Gastrocnemius medialis (tissue), 4 donors: ENCODE measurements at regions not wholly inside any gene's neighbourhood (a gene's known extent, or its start where the extent isn't known, plus 50 kb on each side); places are given as distances from the start of the nearest gene placed in this dataset.

Experiments
- ATAC-seq, 2 donors: fragments of 150-250 bp; one replicate each; pipeline ENCODE4 v1.9.1; 2016
- DNase-seq, 2 donors: peaks; one replicate each; pipeline ENCODE4 v3.0.0-alpha.2; 2019
- H3K27ac ChIP-seq, 4 donors: fragments of 200-600 bp; sonication (generic); 1 replicate in 1 of 4; 2 replicates in 3 of 4; pipeline ENCODE4 v1.5.1; 2016 to 2018; ENCODE audit warnings: mild to moderate bottlenecking in 2 of 4, moderate library complexity in 1 of 4
- H3K27me3 ChIP-seq, 3 donors: fragments of 200-600 bp; sonication (generic) in 2 of 3; 1 replicate in 1 of 3; 2 replicates in 2 of 3; pipeline versions ENCODE4 v1.5.1 to v1.6.0; 2016 to 2019; ENCODE audit warnings: mild to moderate bottlenecking in 1 of 3, moderate library complexity in 1 of 3
- H3K36me3 ChIP-seq, 2 donors: fragments of 200-600 bp; sonication (generic) in 1 of 2; one replicate each; pipeline ENCODE4 v1.5.1; 2017 to 2018
- H3K4me1 ChIP-seq, 2 donors: fragments of 200-600 bp; sonication (generic) in 1 of 2; one replicate each; pipeline ENCODE4 v1.5.1; 2016 to 2017; ENCODE audit warnings: mild to moderate bottlenecking in 2 of 2
- H3K4me3 ChIP-seq, 4 donors: fragments of 200-600 bp; sonication (generic) in 3 of 4; 1 replicate in 1 of 4; 2 replicates in 3 of 4; pipeline ENCODE4 v1.5.1; 2016 to 2019; ENCODE audit warnings: mild to moderate bottlenecking in 2 of 4
- H3K9me3 ChIP-seq, 3 donors: fragments of 200-600 bp; sonication (generic) in 2 of 3; 1 replicate in 1 of 3; 2 replicates in 2 of 3; pipeline ENCODE4 v1.5.1; 2016 to 2019
- POLR2A ChIP-seq, 2 donors: fragments of 450-650 bp; IDR thresholded peaks; one replicate each; pipeline ENCODE4 v1.6.1; 2017; ENCODE audit warnings: antibody characterized with exemption in 2 of 2, mild to moderate bottlenecking in 2 of 2, moderate library complexity in 2 of 2
- in situ Hi-C, 4 donors: fragments of 200-750 bp; cut with MboI; loops; one replicate each; pipeline versions ENCODE4 v1.15.0 to v1.8.0; 2017; ENCODE audit warnings: low sequenced_read_pairs in 4 of 4
- intact Hi-C: fragments of 100-400 bp; cut with DNase I; formaldehyde crosslinking; loops from one replicate; pipeline ENCODE4 v1.15.1; 2023; ENCODE audit warnings: low total_unique reads
- TF ChIP-seq, protein P1 (sequence below), 5 experiments: fragments of 450-650 bp in 3 of 5; fragments of 200-600 bp in 2 of 5; sonication (generic) in 2 of 5; IDR thresholded peaks in 4 of 5; conservative IDR thresholded peaks in 1 of 5; 1 replicate in 4 of 5; 2 replicates in 1 of 5; pipeline ENCODE4 v1.5.1; 2016 to 2019; ENCODE audit warnings: antibody characterized with exemption in 5 of 5, mild to moderate bottlenecking in 3 of 5, moderate library complexity in 3 of 5

DNA sequence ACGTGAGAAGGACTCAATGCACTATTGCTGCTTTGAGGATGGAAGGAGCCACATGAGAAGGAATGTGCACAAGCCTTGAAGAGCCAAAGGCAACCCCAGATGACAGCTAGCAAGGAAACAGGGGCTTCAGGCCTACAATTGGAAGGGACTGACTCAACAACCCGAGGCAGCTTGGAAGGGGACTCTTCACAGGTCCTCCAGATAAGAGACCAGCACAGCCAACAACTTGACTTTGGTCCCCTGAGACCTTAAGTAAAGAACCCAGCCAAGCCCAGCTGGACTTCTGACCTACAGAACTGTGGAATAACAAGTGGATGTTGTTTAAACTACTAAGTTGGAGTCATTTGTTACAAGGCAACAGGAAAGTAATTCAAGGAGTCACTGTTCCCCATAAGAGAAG is 277.2 kb downstream of the SUCLG1 start:
- Histone ChIP-seq H3K27ac (no peak overlapping the region), H3K4me1 (no peaks in the 10 kb centered on the region), H3K9me3 (no peaks in the 10 kb centered on the region), H3K27me3 (no peaks in the 10 kb centered on the region), H3K36me3 (no peaks in the 10 kb centered on the region), H3K4me3 (no peak overlapping the region)
- in situ Hi-C loops (no loop called here), intact Hi-C loops (no loop called here)
- ATAC-seq (no peak), DNase-seq (no peak)
- no peak for TF ChIP-seq POLR2A (IDR thresholded peaks at IDR 0.05)
- TF ChIP-seq, protein P1, sequence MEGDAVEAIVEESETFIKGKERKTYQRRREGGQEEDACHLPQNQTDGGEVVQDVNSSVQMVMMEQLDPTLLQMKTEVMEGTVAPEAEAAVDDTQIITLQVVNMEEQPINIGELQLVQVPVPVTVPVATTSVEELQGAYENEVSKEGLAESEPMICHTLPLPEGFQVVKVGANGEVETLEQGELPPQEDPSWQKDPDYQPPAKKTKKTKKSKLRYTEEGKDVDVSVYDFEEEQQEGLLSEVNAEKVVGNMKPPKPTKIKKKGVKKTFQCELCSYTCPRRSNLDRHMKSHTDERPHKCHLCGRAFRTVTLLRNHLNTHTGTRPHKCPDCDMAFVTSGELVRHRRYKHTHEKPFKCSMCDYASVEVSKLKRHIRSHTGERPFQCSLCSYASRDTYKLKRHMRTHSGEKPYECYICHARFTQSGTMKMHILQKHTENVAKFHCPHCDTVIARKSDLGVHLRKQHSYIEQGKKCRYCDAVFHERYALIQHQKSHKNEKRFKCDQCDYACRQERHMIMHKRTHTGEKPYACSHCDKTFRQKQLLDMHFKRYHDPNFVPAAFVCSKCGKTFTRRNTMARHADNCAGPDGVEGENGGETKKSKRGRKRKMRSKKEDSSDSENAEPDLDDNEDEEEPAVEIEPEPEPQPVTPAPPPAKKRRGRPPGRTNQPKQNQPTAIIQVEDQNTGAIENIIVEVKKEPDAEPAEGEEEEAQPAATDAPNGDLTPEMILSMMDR (IDR thresholded peaks at IDR 0.05 in 4 of 5, conservative IDR thresholded peaks at IDR 0.05 in 1 of 5) = no peak

DNA sequence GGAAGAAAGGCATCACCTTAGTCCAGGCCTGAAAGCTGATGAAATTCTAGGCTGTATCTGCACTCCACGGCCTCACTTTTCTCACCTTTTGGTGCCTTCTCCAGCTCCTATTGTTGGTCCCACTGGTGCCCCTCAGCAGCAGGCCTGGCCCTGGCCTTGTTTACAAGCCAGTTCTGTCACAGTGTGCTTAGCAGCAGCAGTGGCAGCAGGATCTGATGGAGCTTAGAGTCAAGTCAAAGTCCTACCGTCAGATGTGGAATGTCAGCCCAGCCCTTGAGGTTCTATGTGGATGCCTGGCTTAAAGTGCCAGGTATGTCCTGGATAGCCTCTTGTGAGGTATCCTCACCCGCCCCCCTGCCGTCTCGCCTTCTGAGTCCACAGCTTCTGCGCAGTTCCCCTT is 281.3 kb downstream of the SUCLG1 start:
- no peaks in the 10 kb centered on the region for H3K9me3 ChIP-seq
- ATAC-seq (no peak), DNase-seq (no peak)
- in situ Hi-C loops (no loop called here), intact Hi-C loops (no loop called here)
- H3K27ac ChIP-seq = no peak overlapping the region
- no peak overlapping the region for H3K4me3 ChIP-seq
- H3K27me3 ChIP-seq = no peaks in the 10 kb centered on the region
- no peaks in the 10 kb centered on the region for H3K36me3 ChIP-seq
- TF ChIP-seq, protein P1 (IDR thresholded peaks at IDR 0.05 in 4 of 5, conservative IDR thresholded peaks at IDR 0.05 in 1 of 5) = no peak
- no peak for TF ChIP-seq POLR2A (IDR thresholded peaks at IDR 0.05)
- no peaks in the 10 kb centered on the region for H3K4me1 ChIP-seq

DNA sequence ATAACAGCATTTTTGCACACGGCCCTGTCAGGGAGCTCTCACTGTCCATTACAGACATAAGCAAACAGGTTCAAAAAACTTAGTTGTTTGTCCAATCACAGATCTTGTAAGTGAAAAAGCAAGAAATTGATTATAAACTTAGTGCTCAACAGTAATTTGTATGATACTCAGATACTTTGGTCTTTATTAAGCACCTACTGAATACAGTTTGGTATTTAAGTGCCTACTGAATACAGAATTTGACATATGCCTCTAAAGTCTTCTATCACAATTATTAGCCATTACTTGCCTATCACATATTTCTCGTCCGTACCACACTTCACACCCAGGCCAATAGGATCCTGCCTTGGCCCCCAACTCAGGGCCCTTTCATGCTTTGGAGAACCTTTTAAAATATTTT is 283.1 kb downstream of the SUCLG1 start:
- Histone ChIP-seq H3K4me3 (no peak overlapping the region), H3K9me3 (no peaks in the 10 kb centered on the region), H3K27ac (no peak overlapping the region), H3K36me3 (no peaks in the 10 kb centered on the region), H3K27me3 (no peaks in the 10 kb centered on the region), H3K4me1 (no peaks in the 10 kb centered on the region)
- TF ChIP-seq POLR2A (IDR thresholded peaks at IDR 0.05) = no peak
- TF ChIP-seq, protein P1 (IDR thresholded peaks at IDR 0.05 in 4 of 5, conservative IDR thresholded peaks at IDR 0.05 in 1 of 5) = no peak
- in situ Hi-C loops (no loop called here), intact Hi-C loops (no loop called here)
- ATAC-seq (no peak), DNase-seq (no peak)

DNA sequence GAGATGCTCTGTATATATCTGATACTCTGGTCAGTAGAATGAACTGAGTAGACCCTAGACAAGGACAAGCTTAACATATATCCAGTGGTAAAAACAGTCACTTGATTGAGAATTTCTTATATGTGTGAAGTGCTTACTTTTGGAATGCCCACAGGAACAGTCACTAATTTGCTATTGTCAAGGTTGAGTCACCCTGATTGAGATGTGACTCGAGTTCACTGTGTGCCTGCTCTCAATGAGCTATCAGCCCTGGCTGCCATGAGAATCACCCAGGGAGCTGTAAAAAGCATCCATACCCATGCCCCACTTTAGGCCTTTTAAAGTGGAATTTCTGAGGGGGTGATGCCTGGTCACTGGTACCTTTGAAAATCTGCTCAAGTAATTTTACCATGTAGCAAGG is 283.7 kb downstream of the SUCLG1 start:
- Histone ChIP-seq H3K4me1 (no peaks in the 10 kb centered on the region), H3K27ac (no peak overlapping the region), H3K9me3 (no peaks in the 10 kb centered on the region), H3K27me3 (no peaks in the 10 kb centered on the region), H3K4me3 (no peak overlapping the region), H3K36me3 (no peaks in the 10 kb centered on the region)
- no peak for TF ChIP-seq POLR2A (IDR thresholded peaks at IDR 0.05)
- TF ChIP-seq, protein P1 (IDR thresholded peaks at IDR 0.05 in 4 of 5, conservative IDR thresholded peaks at IDR 0.05 in 1 of 5) = no peak
- ATAC-seq = no peak
- DNase-seq = no peak
- in situ Hi-C loops (no loop called here), intact Hi-C loops (no loop called here)

DNA sequence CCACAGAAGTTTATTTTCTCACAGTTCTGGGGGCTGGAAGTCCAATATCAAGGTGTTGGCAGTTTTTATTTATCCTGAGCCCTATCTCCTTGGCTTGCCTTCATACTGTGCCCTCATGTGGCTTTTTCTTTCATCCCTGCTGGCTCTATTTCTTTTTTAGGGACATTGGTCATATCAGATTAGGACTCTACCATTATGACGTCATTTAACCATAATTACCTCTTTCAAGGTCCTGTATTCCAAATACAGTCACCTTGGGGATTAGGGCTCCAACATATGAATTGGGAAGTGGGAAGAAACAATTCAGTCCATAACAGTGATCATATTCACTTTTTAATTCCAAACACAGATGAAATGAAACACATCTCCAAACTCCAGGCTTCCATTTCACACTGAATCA is 286.0 kb downstream of the SUCLG1 start:
- Histone ChIP-seq H3K36me3 (no peaks in the 10 kb centered on the region), H3K27me3 (no peaks in the 10 kb centered on the region), H3K27ac (no peak overlapping the region), H3K9me3 (no peaks in the 10 kb centered on the region), H3K4me3 (no peak overlapping the region), H3K4me1 (no peaks in the 10 kb centered on the region)
- DNase-seq = no peak
- intact Hi-C loops (no loop called here), in situ Hi-C loops (no loop called here)
- no peak for ATAC-seq
- TF ChIP-seq, protein P1 (IDR thresholded peaks at IDR 0.05 in 4 of 5, conservative IDR thresholded peaks at IDR 0.05 in 1 of 5) = no peak
- TF ChIP-seq POLR2A (IDR thresholded peaks at IDR 0.05) = no peak
